GM12865 (cell line): ENCODE measurements at regions not wholly inside any gene's neighbourhood (a gene's known extent, or its start where the extent isn't known, plus 50 kb on each side); places are given as distances from the start of the nearest gene placed in this dataset.

Experiments used
- DNase-seq: peaks from one replicate; pipeline ENCODE4 v3.0.0; 2010; ENCODE audit warnings: low read depth
- H3K4me3 ChIP-seq: 2 replicates; pipeline ENCODE4 v1.5.1; 2011; ENCODE audit warnings: mild to moderate bottlenecking, low read depth, low read length, control low read depth
- CTCF ChIP-seq: IDR thresholded peaks from 2 replicates; pipeline ENCODE4 v1.5.1; 2011; ENCODE audit warnings: low read length, control low read depth, low read depth, inconsistent platforms; ENCODE audit not compliant: insufficient read depth; ENCODE audit errors: missing control alignments

- no peak overlapping the region for H3K4me3 ChIP-seq
- no peak for TF ChIP-seq CTCF
- DNase-seq, result no peak
Observed at GRCh38 chr12:24470050-24470449, 478.9 kb downstream of the BCAT1 start.

GRCh38 chr12:24469089-24469488, 479.8 kb downstream of the BCAT1 start:
- no peak for TF ChIP-seq CTCF
- DNase-seq, result no peak
- H3K4me3 ChIP-seq, result no peak overlapping the region

- no peak for TF ChIP-seq CTCF
- no peak for DNase-seq
- no peak overlapping the region for H3K4me3 ChIP-seq
Observed at GRCh38 chr12:24467226-24467625, 481.7 kb downstream of the BCAT1 start.

GRCh38 chr12:24463375-24463774, 485.5 kb downstream of the BCAT1 start:
- no peak overlapping the region for H3K4me3 ChIP-seq
- DNase-seq, result no peak
- no peak for TF ChIP-seq CTCF

GRCh38 chr12:24462946-24463345, 486.0 kb downstream of the BCAT1 start:
- H3K4me3 ChIP-seq, result no peak overlapping the region
- DNase-seq, result no peak
- TF ChIP-seq CTCF, result no peak

- TF ChIP-seq CTCF, result no peak
- no peak for DNase-seq
- no peak overlapping the region for H3K4me3 ChIP-seq
Observed at GRCh38 chr12:24460506-24460905, 488.4 kb downstream of the BCAT1 start.

- no peak overlapping the region for H3K4me3 ChIP-seq
- DNase-seq, result no peak
- no peak for TF ChIP-seq CTCF
Observed at GRCh38 chr12:24460099-24460498, 488.8 kb downstream of the BCAT1 start.
